ENCODE measurements at regions not wholly inside any gene's neighbourhood (a gene's known extent, or its start where the extent isn't known, plus 50 kb on each side); places are given as distances from the start of the nearest gene placed in this dataset.
"Not testable (repeated sequence)": the region's sequence is repeated elsewhere in the genome, so short reads cannot be mapped to it uniquely, and the experiment has no call there.

- DNase-seq, result no peak
Observed at GRCh38 chr2:195308163-195308562, 348.9 kb upstream of the SLC39A10 start.

GRCh38 chr2:195307751-195308150, 349.3 kb upstream of the SLC39A10 start:
- no peak for DNase-seq

GRCh38 chr2:195304310-195304709, 352.7 kb upstream of the SLC39A10 start:
- DNase-seq, result no peak

- DNase-seq, result no peak
Observed at GRCh38 chr2:195300631-195301030, 356.4 kb upstream of the SLC39A10 start.

- DNase-seq, result no peak
Observed at GRCh38 chr2:195299600-195299999, 357.4 kb upstream of the SLC39A10 start.

GRCh38 chr2:195296490-195296889, 360.5 kb upstream of the SLC39A10 start:
- DNase-seq, result no peak

- DNase-seq, result no peak
Observed at GRCh38 chr2:195289081-195289480, 367.9 kb upstream of the SLC39A10 start.

- no peak for DNase-seq
Observed at GRCh38 chr2:195279840-195280427, 377.1 kb upstream of the SLC39A10 start.

GRCh38 chr2:195270466-195271039, 386.5 kb upstream of the SLC39A10 start:
- no peak for DNase-seq

GRCh38 chr2:195269220-195269619, 387.8 kb upstream of the SLC39A10 start:
- no peak for DNase-seq

GRCh38 chr2:195257979-195258378, 399.0 kb upstream of the SLC39A10 start:
- DNase-seq, result no peak

- no peak for DNase-seq
Observed at GRCh38 chr2:195252018-195252417, 405.0 kb upstream of the SLC39A10 start.

GRCh38 chr2:195251214-195251613, 405.8 kb upstream of the SLC39A10 start:
- no peak for DNase-seq

- peak; percentile 27 for DNase-seq
Observed at GRCh38 chr2:195238826-195239225, 418.2 kb upstream of the SLC39A10 start.

- no peak for DNase-seq
Observed at GRCh38 chr2:195238379-195238778, 418.6 kb upstream of the SLC39A10 start.

- not testable (repeated sequence) for DNase-seq
Observed at GRCh38 chr2:195228547-195228946, 428.5 kb upstream of the SLC39A10 start.

- DNase-seq, result no peak
Observed at GRCh38 chr2:195214072-195214471, 443.0 kb upstream of the SLC39A10 start.

GRCh38 chr2:195212586-195212985, 444.4 kb upstream of the SLC39A10 start:
- no peak for DNase-seq

GRCh38 chr2:195202163-195202845, 454.7 kb upstream of the SLC39A10 start:
- no peak for DNase-seq

- no peak for DNase-seq
Observed at GRCh38 chr2:195199864-195200263, 457.2 kb upstream of the SLC39A10 start.

- no peak for DNase-seq
Observed at GRCh38 chr2:195181059-195181705, 475.8 kb upstream of the SLC39A10 start.

- DNase-seq, result no peak
Observed at GRCh38 chr2:195168369-195168768, 488.7 kb upstream of the SLC39A10 start.

GRCh38 chr2:195164930-195165329, 492.1 kb upstream of the SLC39A10 start:
- no peak for DNase-seq

All from renal pelvis (tissue), 1 donor.